ENCODE measurements at regions not wholly inside any gene's neighbourhood (a gene's known extent, or its start where the extent isn't known, plus 50 kb on each side); places are given as distances from the start of the nearest gene placed in this dataset.

GRCh38 chr3:22236490-22237270 lies 485.7 kb upstream of the ZNF385D start:
- TF ChIP-seq POLR2AphosphoS5 (IDR thresholded peaks at IDR 0.05; ENCODE audit: borderline replicate concordance, low read depth, low read length) (no peak), EZH2 (IDR thresholded peaks at IDR 0.05) (no peak)

Data from SK-N-MC (cell line).